ENCODE measurements at regions not wholly inside any gene's neighbourhood (a gene's known extent, or its start where the extent isn't known, plus 50 kb on each side); places are given as distances from the start of the nearest gene placed in this dataset.

- WGBS, 2 experiments (ENCODE audit: insufficient coverage in 1 of 2, insufficient read length in 1 of 2) = 88 to 97% methylated on average over 2 to 3 of the region's 3 CpGs
- H3K27me3 Mint-ChIP-seq (ENCODE audit: insufficient read depth) = no peaks in the 10 kb centered on the region
- no peaks in the 10 kb centered on the region for H3K36me3 Mint-ChIP-seq (ENCODE audit: low read depth)
Measured at GRCh38 chr1:199298825-199299224, 660.0 kb downstream of the PTPRC start.

DNA sequence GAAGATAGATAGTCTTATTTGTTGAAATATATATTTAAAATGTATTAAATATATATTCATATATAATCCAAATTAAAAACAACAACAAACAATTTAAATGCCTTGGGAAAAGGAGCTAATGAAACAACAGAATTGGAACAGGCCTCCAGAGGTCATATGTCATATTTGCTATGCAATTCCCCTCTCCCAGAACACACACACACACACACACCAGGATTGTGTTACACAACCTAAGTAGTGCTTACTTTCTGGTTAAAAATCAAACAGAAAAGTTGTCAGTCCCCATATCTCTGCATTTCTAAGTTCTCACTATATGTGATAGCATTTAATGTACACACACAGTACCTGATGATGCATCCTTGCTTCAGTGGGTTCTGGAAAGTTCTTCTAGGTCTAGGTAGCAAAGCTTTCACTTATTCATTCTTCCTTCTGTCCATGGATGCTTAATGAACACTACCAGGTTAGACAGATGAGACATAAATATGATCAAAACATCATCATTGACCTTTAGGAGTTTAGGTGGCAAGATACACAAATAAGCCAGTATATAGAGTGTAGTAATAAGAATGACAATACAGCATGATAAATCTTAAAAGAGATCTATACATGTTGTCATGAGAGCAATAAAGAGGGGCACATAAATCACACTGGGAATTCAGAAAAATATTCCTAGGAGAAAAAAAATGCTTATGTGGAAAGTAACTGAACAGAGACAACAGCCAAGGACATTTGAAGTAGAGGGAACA lies 662.8 kb downstream of the PTPRC start:
- no peaks in the 10 kb centered on the region for H3K27me3 ChIP-seq (ENCODE audit: control insufficient read depth, insufficient read depth, low read length, poor library complexity, severe bottlenecking)
- H3K9me3 Mint-ChIP-seq = no peaks in the 10 kb centered on the region
- no peak overlapping the region for H3K4me3 ChIP-seq (ENCODE audit: low read length)
- peaks cover 3% of the 10 kb centered on the region for H3K4me1 Mint-ChIP-seq
- no peak overlapping the region for H3K9ac ChIP-seq (ENCODE audit: extremely low read depth, low read length, poor library complexity, severe bottlenecking)
- no peaks in the 10 kb centered on the region for H3K9me3 ChIP-seq (ENCODE audit: control insufficient read depth, low read length)
- H3K27ac ChIP-seq (ENCODE audit: low read depth, low read length) = no peak overlapping the region
- no peak overlapping the region for H3K27ac Mint-ChIP-seq
- TF ChIP-seq, protein P1, sequence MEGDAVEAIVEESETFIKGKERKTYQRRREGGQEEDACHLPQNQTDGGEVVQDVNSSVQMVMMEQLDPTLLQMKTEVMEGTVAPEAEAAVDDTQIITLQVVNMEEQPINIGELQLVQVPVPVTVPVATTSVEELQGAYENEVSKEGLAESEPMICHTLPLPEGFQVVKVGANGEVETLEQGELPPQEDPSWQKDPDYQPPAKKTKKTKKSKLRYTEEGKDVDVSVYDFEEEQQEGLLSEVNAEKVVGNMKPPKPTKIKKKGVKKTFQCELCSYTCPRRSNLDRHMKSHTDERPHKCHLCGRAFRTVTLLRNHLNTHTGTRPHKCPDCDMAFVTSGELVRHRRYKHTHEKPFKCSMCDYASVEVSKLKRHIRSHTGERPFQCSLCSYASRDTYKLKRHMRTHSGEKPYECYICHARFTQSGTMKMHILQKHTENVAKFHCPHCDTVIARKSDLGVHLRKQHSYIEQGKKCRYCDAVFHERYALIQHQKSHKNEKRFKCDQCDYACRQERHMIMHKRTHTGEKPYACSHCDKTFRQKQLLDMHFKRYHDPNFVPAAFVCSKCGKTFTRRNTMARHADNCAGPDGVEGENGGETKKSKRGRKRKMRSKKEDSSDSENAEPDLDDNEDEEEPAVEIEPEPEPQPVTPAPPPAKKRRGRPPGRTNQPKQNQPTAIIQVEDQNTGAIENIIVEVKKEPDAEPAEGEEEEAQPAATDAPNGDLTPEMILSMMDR (conservative IDR thresholded peaks at IDR 0.05) = no peak
- no peaks in the 10 kb centered on the region for H3K27me3 Mint-ChIP-seq (ENCODE audit: insufficient read depth)
- no peaks in the 10 kb centered on the region for H3K36me3 Mint-ChIP-seq (ENCODE audit: low read depth)
- DNase-seq = no peak
- H3K36me3 ChIP-seq (ENCODE audit: control insufficient read depth, insufficient read depth, low read length) = no peaks in the 10 kb centered on the region
- H3K4me1 ChIP-seq (ENCODE audit: control insufficient read depth, insufficient read depth, low read length) = no peaks in the 10 kb centered on the region
- H3K4me3 Mint-ChIP-seq = no peak overlapping the region

More at GRCh38 chr1:199298825-199299224, 660.0 kb downstream of the PTPRC start:
- Mint-ChIP-seq H3K4me1 (peaks cover under 1% of the 10 kb centered on the region), H3K4me3 (no peak overlapping the region), H3K27ac (no peak overlapping the region), H3K9me3 (no peaks in the 10 kb centered on the region)
- H3K4me1 ChIP-seq (ENCODE audit: control insufficient read depth, insufficient read depth, low read length) = no peaks in the 10 kb centered on the region
- no peaks in the 10 kb centered on the region for H3K36me3 ChIP-seq (ENCODE audit: control insufficient read depth, insufficient read depth, low read length)
- TF ChIP-seq, protein P1 (conservative IDR thresholded peaks at IDR 0.05) = no peak
- no peak overlapping the region for H3K4me3 ChIP-seq (ENCODE audit: low read length)
- no peak overlapping the region for H3K27ac ChIP-seq (ENCODE audit: low read depth, low read length)
- no peaks in the 10 kb centered on the region for H3K9me3 ChIP-seq (ENCODE audit: control insufficient read depth, low read length)
- no peak for DNase-seq
- no peaks in the 10 kb centered on the region for H3K27me3 ChIP-seq (ENCODE audit: control insufficient read depth, insufficient read depth, low read length, poor library complexity, severe bottlenecking)
- H3K9ac ChIP-seq (ENCODE audit: extremely low read depth, low read length, poor library complexity, severe bottlenecking) = no peak overlapping the region

- no peak overlapping the region for H3K27ac ChIP-seq (ENCODE audit: low read depth, low read length)
- no peaks in the 10 kb centered on the region for H3K36me3 Mint-ChIP-seq (ENCODE audit: low read depth)
- TF ChIP-seq, protein P1 (conservative IDR thresholded peaks at IDR 0.05) = no peak
- no peaks in the 10 kb centered on the region for H3K9me3 Mint-ChIP-seq
- no peaks in the 10 kb centered on the region for H3K9me3 ChIP-seq (ENCODE audit: control insufficient read depth, low read length)
- H3K27me3 Mint-ChIP-seq (ENCODE audit: insufficient read depth) = no peaks in the 10 kb centered on the region
- no peak overlapping the region for H3K27ac Mint-ChIP-seq
- no peak overlapping the region for H3K9ac ChIP-seq (ENCODE audit: extremely low read depth, low read length, poor library complexity, severe bottlenecking)
- H3K4me1 Mint-ChIP-seq = peaks cover 3% of the 10 kb centered on the region
- H3K4me3 ChIP-seq (ENCODE audit: low read length) = no peak overlapping the region
- no peaks in the 10 kb centered on the region for H3K4me1 ChIP-seq (ENCODE audit: control insufficient read depth, insufficient read depth, low read length)
- H3K4me3 Mint-ChIP-seq = no peak overlapping the region
- H3K36me3 ChIP-seq (ENCODE audit: control insufficient read depth, insufficient read depth, low read length) = no peaks in the 10 kb centered on the region
- DNase-seq = no peak
- no peaks in the 10 kb centered on the region for H3K27me3 ChIP-seq (ENCODE audit: control insufficient read depth, insufficient read depth, low read length, poor library complexity, severe bottlenecking)
Measured at GRCh38 chr1:199302554-199302953, 663.7 kb downstream of the PTPRC start.

Data from endodermal cell (in vitro differentiated cells).